H4 (cell line): ENCODE measurements at regions not wholly inside any gene's neighbourhood (a gene's known extent, or its start where the extent isn't known, plus 50 kb on each side); places are given as distances from the start of the nearest gene placed in this dataset.

Experiments
- DNase-seq: peaks from one replicate; pipeline ENCODE4 v3.0.0-alpha.2; 2015; ENCODE audit warnings: low spot score

DNA sequence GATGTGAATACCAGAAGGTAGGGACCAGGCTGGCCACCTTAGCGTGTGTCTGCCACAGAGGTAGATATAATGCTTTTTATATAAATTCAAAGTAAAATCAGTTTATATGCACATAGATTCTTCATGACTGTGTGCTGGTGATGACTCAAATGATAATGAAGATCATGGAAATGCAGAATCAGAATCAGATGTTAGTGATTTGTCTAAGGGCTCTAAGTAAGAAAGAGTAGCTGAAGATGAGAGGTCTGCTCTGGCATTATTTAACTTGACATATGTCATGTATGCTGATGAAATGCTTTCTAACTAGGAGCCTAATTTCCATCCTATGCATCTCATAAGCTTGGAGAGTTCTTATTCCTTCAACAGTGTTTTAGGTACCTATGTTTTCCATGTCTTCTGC lies 50.3 kb upstream of the DPH6 start:
- no peak for DNase-seq

DNA sequence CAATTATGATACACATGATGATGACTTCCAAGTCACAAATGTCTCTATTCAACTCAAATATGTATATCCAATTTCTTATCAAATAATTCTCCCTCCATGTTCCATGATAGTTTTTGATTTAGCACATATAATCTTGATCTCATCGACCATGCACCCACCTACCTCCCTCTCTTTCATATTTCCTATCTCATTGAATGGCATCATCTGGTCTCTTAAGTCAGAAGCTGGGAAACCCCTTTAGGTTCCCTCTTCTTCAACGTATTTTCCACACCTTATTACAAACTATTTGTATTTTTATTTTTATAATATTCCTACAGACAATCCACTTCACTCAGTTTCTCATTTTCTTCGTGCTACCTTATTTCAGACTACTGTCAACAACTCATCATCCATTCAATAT lies 56.9 kb upstream of the DPH6 start:
- DNase-seq: no peak

DNA sequence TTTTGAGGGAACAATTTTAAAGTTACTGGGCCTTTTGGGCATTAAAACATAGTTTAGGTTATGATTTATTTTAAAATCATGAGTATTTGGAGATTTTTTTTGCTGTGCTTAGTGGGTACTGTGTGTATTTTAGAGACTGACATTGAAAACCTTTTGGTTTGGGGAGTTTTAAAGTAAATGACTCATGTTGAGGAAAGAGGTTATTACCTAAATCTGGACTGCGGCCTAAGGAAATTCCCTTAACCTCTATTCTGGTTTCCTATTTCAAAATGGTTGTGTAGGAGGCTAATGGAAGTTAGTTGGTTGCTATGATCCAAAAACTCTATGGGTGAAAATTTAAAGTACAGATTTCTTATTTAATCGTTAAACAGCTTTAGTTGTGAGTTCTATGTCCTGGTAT lies 57.3 kb upstream of the DPH6 start:
- peak; percentile 29 for DNase-seq

DNA sequence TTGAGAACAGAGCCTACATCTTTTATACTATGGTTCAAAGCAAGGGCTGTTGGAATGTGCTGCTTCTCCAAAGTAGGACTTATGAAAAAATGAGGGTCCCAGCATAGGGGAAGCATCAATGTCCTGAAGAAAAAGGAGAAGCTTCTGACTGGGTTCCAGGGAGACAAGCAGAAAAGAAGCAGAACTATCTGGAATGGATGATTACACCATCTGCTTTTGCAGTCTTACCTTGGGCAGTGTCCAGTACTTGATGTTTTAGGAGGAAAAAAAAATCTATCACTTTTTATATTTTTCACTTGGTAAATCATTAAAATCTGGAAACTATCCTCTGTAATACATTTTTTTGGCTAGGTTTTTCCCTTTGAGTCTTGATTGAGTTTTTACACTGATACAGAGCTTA lies 57.9 kb upstream of the DPH6 start:
- no peak for DNase-seq

DNA sequence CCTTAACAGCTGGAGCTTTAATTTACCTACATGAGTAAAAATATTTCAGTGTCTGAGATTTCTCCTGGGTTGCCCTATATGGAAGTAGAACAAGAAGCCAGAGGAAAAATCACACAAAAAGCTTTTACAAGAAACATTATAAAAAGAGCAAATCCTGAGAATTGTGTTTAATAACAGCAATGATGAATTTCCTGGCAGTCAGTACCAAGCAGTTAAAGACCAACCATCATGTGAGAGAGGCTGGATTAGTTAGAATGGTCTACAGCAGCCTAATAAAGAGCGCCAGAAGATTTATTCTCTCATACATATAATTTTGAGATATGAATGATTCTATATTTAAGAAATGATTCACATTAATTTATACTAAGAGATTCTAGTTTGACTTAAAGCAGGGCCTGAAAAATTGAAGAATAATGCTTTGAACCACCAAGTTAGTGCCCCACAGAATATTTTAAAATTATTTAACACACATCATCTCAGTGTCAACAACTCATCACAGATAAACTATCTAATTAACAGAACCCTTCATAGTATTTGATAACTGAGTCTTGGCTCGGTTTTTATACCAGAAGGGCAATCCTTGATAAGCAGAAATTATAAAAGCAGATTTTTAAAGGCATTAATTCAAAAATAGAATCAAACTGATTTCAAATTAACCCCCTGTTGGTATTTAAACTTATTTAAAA lies 59.9 kb upstream of the DPH6 start:
- no peak for DNase-seq

DNA sequence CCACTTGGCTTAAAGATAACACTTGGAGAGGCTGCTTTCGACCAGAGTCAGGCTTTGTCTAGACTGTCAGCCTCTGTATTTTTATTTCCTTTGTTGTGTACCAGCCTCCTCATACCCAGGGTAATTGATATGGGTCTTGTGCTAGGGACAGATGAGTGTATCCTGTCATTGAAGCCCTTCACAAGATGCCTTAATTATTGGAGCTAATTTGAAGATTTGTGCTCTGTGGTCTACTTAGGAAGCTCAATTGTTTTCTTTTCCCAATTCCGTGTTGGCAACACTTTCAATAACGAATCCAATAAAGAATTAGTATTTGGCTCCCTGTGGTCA lies 60.5 kb upstream of the DPH6 start:
- DNase-seq: no peak

DNA sequence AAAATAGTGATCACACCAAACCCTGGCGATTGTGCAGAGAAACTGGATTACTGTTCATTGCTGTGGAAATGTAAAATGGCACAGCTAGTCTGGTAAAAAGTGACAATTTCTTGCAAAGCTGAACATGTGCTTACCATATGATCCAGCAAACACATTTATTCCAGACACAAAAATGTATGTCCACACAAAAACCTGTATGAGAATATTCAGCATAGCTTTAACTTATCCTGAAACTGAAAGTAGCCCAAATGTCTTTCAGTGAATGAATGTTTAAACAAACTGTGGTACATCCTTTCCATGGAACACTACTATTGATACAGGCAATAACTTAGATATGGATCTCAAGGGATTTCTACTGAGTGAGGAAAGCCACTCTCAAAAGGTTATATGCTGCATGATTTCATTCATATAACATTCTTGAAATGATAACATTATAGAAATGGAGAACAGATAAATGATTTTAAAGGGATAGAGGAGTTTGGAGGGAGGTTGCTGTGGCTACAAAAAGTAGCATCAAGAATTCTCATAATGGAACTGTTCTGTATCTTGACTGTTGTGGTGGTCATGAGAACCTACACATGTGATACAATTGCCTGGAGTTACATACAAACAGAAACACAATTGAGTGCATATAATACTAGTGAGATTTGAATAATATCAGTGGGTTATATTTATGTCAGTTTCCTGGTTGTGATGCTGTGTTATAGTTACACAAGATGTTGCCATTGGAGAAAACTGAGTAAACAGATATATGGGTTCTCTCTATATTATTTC lies 70.7 kb upstream of the DPH6 start:
- DNase-seq: no peak

DNA sequence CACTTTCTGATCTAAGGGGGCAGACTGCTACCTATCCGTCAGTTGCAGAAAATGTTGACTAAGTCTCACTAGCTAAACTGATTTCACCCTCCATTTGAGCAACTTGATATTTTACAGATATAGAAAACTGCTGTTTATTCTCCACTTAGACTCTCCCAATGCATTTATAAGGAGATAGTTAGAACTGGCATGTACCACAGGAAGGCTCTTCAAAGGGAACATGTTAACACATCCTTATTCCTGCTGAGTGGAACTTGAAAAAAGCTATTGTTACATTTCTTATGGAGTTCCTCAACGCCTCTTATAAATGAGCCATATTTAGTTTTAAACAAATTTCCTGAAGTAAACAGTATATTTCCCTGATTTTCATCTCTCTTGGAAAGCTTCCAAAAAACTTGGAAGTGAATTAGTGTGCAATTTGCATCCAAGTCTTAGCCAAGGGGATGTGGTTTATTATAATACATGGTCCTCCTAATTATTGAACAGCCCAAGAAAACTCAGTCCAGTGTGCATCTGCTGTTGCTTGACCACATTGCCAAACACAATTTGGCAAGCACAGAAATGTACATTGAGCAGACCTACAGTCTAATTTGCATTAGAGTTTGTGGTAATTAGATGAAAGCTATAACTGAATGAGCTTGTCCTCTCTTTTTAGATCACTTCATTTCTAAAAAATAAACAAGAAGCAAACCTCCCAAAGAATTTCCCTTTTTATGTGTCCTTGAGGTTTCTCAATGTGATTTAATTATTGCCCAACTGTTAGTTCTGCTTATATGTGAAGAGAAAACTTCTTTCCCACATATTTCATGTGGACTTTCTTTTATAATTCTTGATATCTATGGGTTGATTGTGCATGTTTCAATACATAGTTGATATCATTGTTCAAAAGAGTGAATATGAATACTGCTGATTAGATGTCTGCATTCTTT lies 72.6 kb upstream of the DPH6 start:
- DNase-seq: no peak

DNA sequence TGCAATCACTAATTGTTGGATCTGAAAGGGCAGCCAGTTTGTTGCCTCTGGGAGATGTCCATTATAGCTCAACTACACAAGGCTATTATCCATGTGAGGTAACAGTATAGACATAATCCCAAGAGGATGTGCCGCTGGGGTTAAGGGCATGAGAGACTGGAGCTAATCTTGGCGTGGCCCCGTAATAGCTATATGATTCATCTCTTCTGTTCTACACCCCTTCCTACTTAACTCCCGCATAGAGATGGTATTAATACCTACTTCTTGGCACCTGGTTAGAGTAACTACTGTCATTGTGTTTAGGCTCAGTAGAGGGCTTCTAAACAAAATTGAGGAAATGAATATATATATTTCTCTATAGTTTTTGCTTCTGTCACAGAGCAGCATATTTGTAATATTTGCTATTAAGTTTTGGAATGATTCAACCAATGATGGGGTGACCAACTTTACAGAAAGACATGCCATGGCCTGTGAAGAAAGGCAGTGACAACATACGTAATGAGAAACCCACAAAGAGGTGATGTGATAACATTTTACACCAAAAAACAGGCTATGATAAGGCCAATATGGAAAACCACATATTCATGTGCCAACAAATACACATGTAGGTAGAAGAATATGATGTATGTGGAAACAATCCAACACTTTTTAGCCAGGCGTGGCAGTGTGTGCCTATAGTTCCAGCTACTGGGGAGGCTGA lies 76.8 kb upstream of the DPH6 start:
- DNase-seq: no peak

DNA sequence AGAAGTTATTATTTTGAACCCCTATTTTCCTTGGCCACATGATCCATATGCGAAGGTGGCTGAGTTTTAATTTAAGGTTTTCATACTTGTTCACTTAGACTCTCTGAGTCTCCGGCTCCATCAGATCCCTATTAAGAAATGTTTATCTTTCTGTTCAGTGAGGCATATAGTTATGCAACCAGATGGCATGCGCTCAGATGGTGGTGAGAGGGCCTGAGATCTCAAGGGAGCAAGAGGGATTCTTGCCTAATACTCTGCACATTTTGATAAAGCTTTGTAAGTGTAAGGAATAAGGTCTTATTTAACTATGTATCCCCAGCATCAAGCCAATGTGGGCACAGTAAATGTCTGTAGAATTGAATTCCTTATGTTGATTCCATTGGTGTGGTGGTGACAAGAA lies 78.9 kb upstream of the DPH6 start:
- peak; percentile 69 for DNase-seq

DNA sequence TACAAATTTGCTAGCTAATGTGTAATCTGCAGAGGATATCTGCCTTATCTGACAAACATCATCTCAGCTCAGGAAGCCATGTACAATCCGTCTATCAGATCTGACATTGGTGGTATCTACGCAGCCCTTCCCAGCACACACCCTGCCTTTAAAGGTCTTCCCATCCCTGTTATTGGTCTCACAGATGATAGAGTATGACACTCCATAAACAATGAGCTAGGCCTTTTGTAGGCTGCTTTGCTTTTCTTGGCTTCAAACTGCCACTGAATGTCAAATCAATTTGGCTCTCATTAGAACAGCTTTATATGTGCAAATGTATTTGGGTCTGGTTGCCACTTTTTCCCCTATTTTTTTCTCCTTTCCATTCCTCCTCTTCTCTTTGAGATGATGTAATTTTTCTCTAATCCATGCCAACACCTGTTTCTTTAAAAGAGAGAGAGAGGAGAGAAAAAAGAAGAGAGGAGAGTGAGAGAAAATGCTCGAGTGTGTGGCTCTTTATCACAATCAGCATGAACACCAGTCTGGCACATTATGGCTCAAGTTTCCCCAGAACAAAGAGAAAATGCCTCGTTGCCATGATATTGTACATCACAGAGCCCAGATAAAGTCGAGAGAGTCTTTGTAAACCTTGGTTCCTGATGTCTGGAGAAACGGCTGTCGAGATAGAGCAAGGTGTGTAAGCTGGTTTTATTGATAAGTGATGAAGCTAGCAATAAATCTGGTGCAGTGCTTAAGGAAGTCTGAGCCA lies 80.8 kb upstream of the DPH6 start:
- no peak for DNase-seq

DNA sequence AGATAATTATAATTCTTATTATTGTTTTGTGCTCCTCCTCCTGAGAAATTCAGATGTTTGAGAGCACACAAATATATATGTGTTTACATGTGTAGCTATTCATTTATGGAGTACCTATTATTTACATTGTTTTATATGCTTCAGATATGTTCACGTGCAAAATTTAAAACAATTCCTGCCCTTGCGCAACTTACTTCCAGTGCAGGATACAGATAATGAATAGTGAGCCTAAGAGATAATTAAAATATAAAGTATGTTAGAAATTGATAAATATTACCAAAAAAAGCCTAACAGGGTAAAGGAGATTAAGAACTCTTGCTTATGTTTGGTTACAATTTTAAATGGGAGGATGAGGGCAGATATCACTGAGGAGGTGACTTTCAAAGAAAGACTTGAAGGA lies 81.7 kb upstream of the DPH6 start:
- no peak for DNase-seq

DNA sequence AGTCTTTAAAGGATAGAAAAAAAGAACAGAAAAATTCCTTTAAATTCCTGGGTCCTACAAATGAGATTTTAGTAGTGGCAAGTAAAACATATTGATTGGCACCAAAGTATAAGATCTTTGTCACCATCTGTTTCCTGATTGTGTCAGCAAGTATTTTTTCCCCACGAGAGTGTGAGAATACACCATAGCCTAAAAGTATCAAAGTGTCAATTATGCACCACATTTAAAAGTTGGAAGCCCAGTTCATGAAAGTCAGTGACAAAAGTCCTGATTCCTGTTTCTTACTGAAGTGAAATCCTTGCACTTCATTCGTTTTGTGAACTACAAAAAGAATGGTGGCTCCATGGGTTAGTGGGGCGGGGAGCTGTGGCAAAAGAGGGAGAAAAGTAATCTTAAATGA lies 83.8 kb upstream of the DPH6 start:
- no peak for DNase-seq

DNA sequence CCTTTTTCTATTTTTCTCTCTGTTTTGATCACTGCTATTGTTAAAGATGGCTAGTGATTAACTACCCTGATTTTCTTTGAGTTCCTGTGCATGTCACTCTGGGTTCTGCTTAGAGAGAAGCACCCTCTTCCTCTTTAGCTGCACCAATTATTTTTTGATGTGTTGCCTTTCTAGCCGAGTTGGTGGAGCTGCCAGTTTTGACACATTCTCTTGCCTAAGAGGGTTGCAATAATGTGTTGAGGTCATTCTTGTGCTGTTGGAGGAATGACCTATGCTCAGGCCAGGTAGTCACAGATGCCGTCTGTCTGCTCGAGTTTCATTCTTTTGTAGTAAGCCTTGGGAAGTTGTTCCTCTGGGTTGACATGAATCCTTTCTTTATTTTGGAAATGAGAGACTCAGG lies 84.6 kb upstream of the DPH6 start:
- no peak for DNase-seq

DNA sequence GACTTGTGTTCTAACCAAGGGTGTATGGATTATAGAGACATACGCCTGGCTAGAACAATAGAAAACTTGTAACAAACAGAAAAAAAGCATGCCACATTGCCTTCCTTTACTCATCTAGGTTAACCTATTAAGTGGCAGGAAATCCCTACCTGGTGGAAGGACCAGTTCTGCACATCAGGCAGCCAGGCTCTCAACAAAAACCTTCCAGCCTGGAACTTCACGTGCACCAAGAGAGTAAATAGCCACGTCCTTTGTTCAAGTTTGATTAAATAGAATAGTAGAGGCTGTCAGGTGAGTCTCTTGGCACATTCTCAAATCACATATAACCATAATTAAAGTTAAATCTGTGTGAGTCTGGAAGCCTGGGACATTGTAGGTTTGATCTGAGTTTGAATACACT lies 85.0 kb upstream of the DPH6 start:
- no peak for DNase-seq

DNA sequence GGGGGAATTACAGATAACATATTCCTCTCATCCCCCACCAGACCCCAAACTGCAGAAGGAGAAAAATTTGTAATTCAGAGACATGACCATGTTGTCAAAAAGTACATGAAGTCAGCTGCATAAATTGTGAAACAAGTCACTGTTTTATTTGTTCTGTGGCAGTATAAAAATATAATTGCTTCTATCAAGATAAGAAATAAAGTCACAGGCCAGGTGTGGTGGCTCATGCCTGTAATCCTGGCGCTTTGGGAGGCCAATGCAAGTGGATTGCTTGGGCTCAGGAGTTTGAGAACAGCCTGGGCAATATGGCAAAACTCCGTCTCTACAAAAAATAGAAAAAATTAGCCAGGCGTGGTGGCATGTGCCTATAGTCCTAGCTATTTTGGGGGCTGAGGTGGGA lies 87.7 kb upstream of the DPH6 start:
- DNase-seq: no peak

DNA sequence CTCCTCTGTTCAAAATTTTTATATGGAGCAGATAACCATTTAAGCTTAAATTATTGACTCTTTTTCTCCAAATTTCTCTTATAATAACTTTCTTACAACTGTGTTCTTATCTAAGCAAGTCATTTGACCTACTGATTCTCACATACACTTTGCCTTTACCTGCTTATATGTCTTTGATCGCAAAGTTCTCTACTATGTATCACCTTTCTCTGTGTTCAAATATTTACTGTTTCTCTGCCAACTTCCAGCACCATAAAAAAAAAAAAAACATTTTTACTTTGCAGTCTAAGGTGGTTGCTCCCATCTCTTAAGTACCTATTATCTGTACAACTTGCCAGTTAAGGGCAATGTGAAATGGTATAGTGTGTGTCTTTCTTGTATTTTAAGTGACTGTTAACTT lies 100.8 kb upstream of the DPH6 start:
- no peak for DNase-seq

DNA sequence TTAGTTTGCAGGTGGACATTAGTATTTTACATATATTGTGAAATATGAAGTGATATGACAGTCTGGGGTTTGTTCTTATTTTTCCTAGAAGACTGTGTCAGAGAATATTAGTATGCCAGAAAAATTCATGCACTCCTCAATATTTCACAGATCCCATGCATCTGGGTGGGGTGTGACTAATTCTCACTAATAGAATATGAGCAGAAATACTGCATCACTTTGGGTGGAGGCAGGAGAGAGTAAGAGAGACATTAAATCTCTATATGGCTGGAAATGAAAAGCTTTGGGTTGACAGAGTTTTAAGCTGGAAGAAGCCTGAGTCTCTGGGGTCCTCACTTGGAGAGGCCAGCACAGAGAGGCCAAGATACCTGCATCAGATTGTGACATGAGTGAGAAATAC lies 101.3 kb upstream of the DPH6 start:
- no peak for DNase-seq

DNA sequence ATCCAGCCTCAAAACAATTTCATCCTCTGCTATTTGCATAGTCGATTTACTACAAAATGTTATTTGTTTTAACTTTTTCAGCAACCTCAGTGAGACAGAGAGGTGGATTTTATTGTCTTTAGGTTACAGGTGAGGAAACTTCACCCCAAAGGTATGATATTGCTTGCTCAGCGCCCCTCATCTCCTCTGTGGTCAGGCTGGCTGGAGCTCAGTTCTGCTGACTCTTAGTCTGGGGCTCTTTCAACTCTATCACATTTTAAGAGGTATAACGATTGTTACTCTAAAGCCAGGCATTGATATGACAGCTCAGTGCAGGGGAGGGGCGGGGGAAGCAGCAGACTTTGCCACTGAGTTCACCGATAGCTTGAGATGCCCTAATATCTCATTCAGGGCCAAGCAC lies 103.0 kb upstream of the DPH6 start:
- no peak for DNase-seq

DNA sequence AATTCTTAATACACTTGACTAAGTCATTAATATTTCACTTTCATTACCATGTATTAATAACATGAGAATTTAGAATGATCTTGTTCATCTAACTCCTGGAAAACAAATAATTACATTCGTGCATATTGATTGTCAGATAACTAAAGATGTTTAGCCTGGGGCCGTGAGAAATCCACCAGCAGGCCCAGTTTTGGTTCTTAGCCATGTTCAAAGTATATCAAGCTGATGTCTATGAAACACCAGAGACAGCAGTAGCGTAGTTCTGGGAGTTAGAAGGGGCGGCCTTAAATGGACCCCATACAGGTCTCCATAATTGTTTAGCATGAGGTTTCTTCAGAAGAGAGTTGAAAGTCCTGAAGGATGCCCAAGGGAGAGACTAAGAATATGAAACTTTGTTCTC lies 103.6 kb upstream of the DPH6 start:
- no peak for DNase-seq

DNA sequence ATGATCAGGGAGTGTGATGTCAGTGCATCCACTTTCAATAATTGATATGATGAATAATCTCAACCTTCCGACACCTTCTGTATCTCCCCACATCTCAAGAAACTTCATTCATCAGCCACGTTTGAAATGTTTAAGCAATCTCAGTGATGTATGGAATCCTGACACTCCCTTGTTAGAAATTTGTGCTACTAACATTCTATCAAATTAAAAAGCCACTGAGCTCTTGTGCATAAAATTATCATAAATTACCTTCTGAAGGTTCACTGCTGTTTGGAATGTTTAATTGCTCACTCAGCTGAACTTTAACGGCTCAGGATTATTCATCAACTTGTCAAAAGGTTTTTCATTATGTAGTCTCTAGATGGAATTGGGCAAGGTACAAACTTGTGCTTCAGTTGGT lies 108.4 kb upstream of the DPH6 start:
- DNase-seq: no peak
